ENCODE measurements at regions not wholly inside any gene's neighbourhood (a gene's known extent, or its start where the extent isn't known, plus 50 kb on each side); places are given as distances from the start of the nearest gene placed in this dataset.

DNA sequence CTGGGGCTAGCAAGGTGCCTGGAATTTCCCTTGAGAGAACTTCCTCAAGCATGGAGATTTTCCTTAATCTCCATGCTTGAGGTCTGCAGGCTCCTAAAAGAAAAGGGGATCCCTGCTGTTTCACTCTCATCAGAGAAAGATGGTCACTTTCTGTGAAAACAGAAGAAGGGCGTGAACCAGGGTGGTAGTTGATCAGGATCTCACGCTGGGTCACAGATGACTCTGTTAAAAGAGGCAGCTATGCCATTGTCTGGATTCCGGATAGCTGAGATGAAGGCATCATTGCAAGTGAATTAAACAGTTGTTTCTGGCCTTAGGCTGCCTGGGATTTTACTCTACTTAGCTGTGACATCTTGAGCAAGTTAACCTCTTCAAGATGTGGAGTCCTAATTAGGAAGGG is 525.9 kb downstream of the TYW1 start:
- TF ChIP-seq CTCF (IDR thresholded peaks at IDR 0.05; ENCODE audit: low read depth, low read length), result no peak
- no peak for TF ChIP-seq EZH2phosphoT487 (IDR thresholded peaks at IDR 0.05; ENCODE audit: low read depth)

Data from OCI-LY3 (cell line).